NB4 (cell line): ENCODE measurements at regions not wholly inside any gene's neighbourhood (a gene's known extent, or its start where the extent isn't known, plus 50 kb on each side); places are given as distances from the start of the nearest gene placed in this dataset.

Source experiments
- DNase-seq: peaks from one replicate; pipeline ENCODE4 v3.0.0; 2010; ENCODE audit warnings: low read depth
- H3K4me3 ChIP-seq: one replicate; pipeline ENCODE4 v1.5.1; 2011; ENCODE audit warnings: mild to moderate bottlenecking, low read depth, low read length, moderate library complexity
- MYC ChIP-seq: IDR thresholded peaks from 2 replicates; pipeline ENCODE4 v1.6.1; 2011; ENCODE audit warnings: low read depth, low read length
- POLR2A ChIP-seq: IDR thresholded peaks from 2 replicates; pipeline ENCODE4 v1.6.1; 2011; ENCODE audit warnings: mild to moderate bottlenecking; ENCODE audit not compliant: insufficient read length; ENCODE audit errors: extremely low read depth
- TF ChIP-seq, protein P1 (sequence below): IDR thresholded peaks from 2 replicates; pipeline ENCODE4 v1.6.1; 2011; ENCODE audit warnings: low read depth, low read length
- TF ChIP-seq, protein P2 (sequence below): IDR thresholded peaks from one replicate; pipeline ENCODE4 v1.5.1; 2012; ENCODE audit warnings: low read depth, low read length

DNA sequence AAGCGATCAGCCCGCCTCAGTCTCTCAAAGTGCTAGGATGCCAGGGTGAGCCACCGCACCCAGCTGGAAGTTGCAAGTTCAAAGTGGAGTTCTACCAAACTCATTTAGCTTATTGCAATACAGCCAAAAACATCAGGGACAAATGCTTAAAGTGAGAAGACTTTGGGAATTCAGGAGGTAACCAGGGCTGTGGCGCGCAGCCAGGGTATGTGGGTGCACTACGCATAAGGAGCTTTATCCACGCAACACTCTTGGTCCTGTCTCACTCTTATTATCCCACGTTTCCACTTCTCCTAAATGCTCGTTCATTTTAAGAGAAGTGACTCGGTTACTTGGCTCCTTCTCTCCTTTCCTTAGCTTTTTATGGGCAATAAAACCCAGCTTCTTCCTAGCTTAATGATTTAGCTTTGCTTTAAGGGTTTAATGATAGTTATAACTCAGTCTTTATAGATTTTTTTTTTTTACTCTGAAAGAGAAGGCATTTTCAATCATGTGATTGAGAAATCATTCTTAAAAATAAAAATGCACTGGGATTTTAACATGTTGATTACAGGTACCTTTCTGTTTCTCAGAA, 199.8 kb downstream of the KCNE4 start:
- H3K4me3 ChIP-seq = no peak overlapping the region
- no peak for TF ChIP-seq POLR2A
- TF ChIP-seq, protein P1, sequence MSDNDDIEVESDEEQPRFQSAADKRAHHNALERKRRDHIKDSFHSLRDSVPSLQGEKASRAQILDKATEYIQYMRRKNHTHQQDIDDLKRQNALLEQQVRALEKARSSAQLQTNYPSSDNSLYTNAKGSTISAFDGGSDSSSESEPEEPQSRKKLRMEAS = no peak
- no peak for DNase-seq

GRCh38 chr2:223260681-223261080, 208.7 kb downstream of the KCNE4 start:
- no peak for DNase-seq
- no peak overlapping the region for H3K4me3 ChIP-seq
- TF ChIP-seq, protein P1 = no peak
- TF ChIP-seq, protein P2, sequence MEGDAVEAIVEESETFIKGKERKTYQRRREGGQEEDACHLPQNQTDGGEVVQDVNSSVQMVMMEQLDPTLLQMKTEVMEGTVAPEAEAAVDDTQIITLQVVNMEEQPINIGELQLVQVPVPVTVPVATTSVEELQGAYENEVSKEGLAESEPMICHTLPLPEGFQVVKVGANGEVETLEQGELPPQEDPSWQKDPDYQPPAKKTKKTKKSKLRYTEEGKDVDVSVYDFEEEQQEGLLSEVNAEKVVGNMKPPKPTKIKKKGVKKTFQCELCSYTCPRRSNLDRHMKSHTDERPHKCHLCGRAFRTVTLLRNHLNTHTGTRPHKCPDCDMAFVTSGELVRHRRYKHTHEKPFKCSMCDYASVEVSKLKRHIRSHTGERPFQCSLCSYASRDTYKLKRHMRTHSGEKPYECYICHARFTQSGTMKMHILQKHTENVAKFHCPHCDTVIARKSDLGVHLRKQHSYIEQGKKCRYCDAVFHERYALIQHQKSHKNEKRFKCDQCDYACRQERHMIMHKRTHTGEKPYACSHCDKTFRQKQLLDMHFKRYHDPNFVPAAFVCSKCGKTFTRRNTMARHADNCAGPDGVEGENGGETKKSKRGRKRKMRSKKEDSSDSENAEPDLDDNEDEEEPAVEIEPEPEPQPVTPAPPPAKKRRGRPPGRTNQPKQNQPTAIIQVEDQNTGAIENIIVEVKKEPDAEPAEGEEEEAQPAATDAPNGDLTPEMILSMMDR = no peak
- no peak for TF ChIP-seq MYC
- no peak for TF ChIP-seq POLR2A

DNA sequence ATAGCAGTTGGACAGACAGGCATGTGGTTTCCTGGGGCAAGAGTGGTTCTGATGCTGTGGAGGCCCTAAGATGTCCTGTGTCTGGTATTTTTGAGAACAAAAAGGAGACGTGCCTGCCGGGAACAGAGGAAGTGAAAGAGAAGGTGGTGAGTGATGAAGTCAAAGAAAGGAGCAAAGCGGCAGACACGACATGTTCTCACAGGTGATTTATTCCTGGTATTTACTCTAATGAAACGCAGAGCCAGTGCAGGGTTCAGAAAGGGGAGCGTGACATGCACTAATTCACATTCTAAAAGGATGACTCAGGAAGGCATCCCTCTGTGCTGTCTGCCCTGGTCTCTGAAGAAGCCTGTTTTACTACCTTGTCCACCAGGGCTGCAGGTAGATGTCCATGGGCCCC, 211.0 kb downstream of the KCNE4 start:
- H3K4me3 ChIP-seq = no peak overlapping the region
- no peak for DNase-seq
- TF ChIP-seq MYC (no peak), POLR2A (no peak)
- TF ChIP-seq, protein P1 = no peak
- TF ChIP-seq, protein P2 = no peak

- TF ChIP-seq, protein P1 = no peak
- TF ChIP-seq POLR2A = no peak
- no peak for DNase-seq
- no peak overlapping the region for H3K4me3 ChIP-seq
These were observed 212.7 kb downstream of the KCNE4 start for GRCh38 chr2:223264541-223265193.

DNA sequence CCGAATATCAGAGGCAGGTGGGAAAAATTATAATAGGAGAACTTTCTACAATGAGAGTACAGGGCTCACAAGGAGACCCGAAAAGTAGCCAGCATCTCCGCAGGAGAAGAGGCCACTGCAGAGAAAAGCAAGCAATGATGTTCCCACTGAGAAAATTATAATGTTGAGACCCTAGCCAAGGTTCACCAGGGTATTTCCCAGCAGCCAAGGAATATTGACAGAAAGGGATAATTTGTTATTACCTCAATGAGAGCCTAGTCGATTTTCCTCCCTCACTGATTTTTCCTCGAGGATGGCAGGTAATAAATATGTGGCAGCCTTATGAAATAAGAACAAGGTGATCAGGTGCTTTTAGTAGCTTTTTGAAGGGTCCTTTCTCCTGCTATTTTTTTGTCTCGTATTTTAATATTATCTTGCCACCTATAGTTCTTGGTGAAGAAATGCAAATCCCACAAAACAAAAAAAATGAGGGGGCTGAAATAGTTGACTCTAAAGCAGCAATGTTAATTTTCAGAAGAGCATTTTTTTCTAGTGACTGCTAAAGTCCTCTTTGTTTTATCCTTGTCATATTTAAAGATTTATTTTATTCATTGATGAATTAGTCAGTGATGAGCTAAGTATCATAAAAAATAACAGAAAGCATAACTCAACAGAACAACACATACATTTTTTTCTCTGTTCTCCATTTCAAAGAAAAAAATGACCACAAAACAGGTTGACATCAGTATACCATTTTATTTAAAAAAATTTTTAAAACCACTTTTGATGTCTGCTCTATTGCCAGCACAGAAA, 215.4 kb downstream of the KCNE4 start:
- DNase-seq = no peak
- no peak overlapping the region for H3K4me3 ChIP-seq
- TF ChIP-seq, protein P1 = no peak

DNA sequence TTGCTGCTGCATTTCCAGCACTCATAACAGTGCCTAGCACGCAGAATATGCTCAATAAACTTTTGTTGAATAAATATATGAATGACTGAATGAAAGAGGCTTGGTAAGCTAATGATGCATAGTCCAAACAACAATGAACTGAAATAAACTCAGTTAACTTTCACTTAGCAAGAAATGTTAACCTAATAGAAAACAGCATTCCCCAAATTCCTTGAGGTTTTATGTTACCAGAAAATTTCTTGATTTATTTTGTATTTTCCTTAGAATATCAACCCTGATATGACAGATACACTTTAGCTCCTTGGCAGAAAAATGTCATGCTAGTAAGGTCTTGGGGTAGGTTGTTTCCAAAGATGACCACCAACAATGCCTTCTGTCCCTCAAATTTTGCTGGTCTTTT, 217.4 kb downstream of the KCNE4 start:
- TF ChIP-seq MYC (no peak), POLR2A (no peak)
- TF ChIP-seq, protein P2 = no peak
- TF ChIP-seq, protein P1 = no peak
- no peak overlapping the region for H3K4me3 ChIP-seq
- no peak for DNase-seq

GRCh38 chr2:223270548-223270947, 218.6 kb downstream of the KCNE4 start:
- no peak for DNase-seq
- TF ChIP-seq, protein P1 = no peak
- TF ChIP-seq MYC = no peak
- TF ChIP-seq, protein P2 = no peak
- TF ChIP-seq POLR2A = no peak
- no peak overlapping the region for H3K4me3 ChIP-seq
